Ishikawa (cell line): ENCODE measurements at regions not wholly inside any gene's neighbourhood (a gene's known extent, or its start where the extent isn't known, plus 50 kb on each side); places are given as distances from the start of the nearest gene placed in this dataset.

Source experiments
- CEBPB ChIP-seq: IDR thresholded peaks from 2 replicates; pipeline ENCODE4 v1.6.1; 2012
- CREB1 ChIP-seq: IDR thresholded peaks from 2 replicates; pipeline ENCODE4 v1.6.1; 2012; ENCODE audit warnings: low read depth
- EP300 ChIP-seq: IDR thresholded peaks from 2 replicates; pipeline ENCODE4 v1.6.1; 2012; ENCODE audit warnings: borderline replicate concordance
- MAX ChIP-seq: IDR thresholded peaks from 2 replicates; pipeline ENCODE4 v1.6.1; 2012
- RAD21 ChIP-seq: IDR thresholded peaks from 2 replicates; pipeline ENCODE4 v1.6.1; 2012; ENCODE audit warnings: low read depth
- REST ChIP-seq: IDR thresholded peaks from 2 replicates; pipeline ENCODE4 v1.6.1; 2012; ENCODE audit warnings: low read depth, mild to moderate bottlenecking
- TAF1 ChIP-seq: IDR thresholded peaks from 2 replicates; pipeline ENCODE4 v1.6.1; 2012; ENCODE audit warnings: low read depth, mild to moderate bottlenecking
- YY1 ChIP-seq: IDR thresholded peaks from 2 replicates; pipeline ENCODE4 v1.6.1; 2012; ENCODE audit warnings: low read depth
- ZBTB7A ChIP-seq: IDR thresholded peaks from 2 replicates; pipeline ENCODE4 v1.6.1; 2012; ENCODE audit warnings: low read depth

GRCh38 chr12:78697817-78698415 lies 166.7 kb upstream of the SYT1 start:
- no peak for TF ChIP-seq EP300
- TF ChIP-seq TAF1 = no peak
- no peak for TF ChIP-seq REST
- no peak for TF ChIP-seq RAD21
- TF ChIP-seq CREB1 = no peak
- no peak for TF ChIP-seq YY1
- no peak for TF ChIP-seq ZBTB7A
- no peak for TF ChIP-seq CEBPB
- no peak for TF ChIP-seq MAX
